Uterus (tissue), 3 donors: ENCODE measurements at regions not wholly inside any gene's neighbourhood (a gene's known extent, or its start where the extent isn't known, plus 50 kb on each side); places are given as distances from the start of the nearest gene placed in this dataset.

Experiments used
- DNase-seq, 2 donors: peaks; one replicate each; pipeline ENCODE4 v3.0.0-alpha.2; 2019 to 2020
- H3K27ac ChIP-seq, 2 donors: fragments of 200-600 bp; sonication (generic); 1 replicate in 1 of 2; 2 replicates in 1 of 2; pipeline ENCODE4 v1.5.1; 2016 to 2018
- H3K27me3 ChIP-seq, 2 donors: fragments of 200-600 bp; sonication (generic); one replicate each; pipeline ENCODE4 v1.5.1; 2018 to 2019; ENCODE audit warnings: control low read depth in 1 of 2
- H3K36me3 ChIP-seq, 2 donors: fragments of 200-600 bp; sonication (generic); one replicate each; pipeline ENCODE4 v1.5.1; 2019; ENCODE audit warnings: control low read depth in 1 of 2
- H3K4me1 ChIP-seq, 2 donors: fragments of 200-600 bp; sonication (generic); one replicate each; pipeline ENCODE4 v1.5.1; 2018 to 2019; ENCODE audit warnings: control low read depth in 1 of 2
- H3K4me3 ChIP-seq, 2 donors: fragments of 200-600 bp; sonication (generic); 1 replicate in 1 of 2; 2 replicates in 1 of 2; pipeline ENCODE4 v1.5.1; 2018 to 2019; ENCODE audit warnings: mild to moderate bottlenecking in 1 of 2
- H3K9me3 ChIP-seq, 2 donors: fragments of 200-600 bp; sonication (generic); one replicate each; pipeline ENCODE4 v1.5.1; 2019; ENCODE audit warnings: control low read depth in 1 of 2
- CTCF ChIP-seq, 4 experiments: fragments of 200-600 bp in 2 of 4; fragments of 450-650 bp in 2 of 4; sonication (generic) in 2 of 4; IDR thresholded peaks; one replicate each; pipeline ENCODE4 v1.5.1; 2016 to 2019; ENCODE audit warnings: antibody characterized with exemption in 4 of 4, mild to moderate bottlenecking in 2 of 4, moderate library complexity in 1 of 4
- POLR2A ChIP-seq, 2 donors: fragments of 450-650 bp; IDR thresholded peaks; one replicate each; pipeline ENCODE4 v1.6.1; 2016; ENCODE audit warnings: antibody characterized with exemption in 2 of 2, mild to moderate bottlenecking in 1 of 2, moderate library complexity in 1 of 2
- intact Hi-C: fragments of 100-400 bp; cut with DNase I; formaldehyde crosslinking; loops from one replicate; pipeline ENCODE4 v1.15.1; 2023; ENCODE audit warnings: low total_unique reads
- donor health status: DM: yes; HTN: yes; CAD: no.

DNA sequence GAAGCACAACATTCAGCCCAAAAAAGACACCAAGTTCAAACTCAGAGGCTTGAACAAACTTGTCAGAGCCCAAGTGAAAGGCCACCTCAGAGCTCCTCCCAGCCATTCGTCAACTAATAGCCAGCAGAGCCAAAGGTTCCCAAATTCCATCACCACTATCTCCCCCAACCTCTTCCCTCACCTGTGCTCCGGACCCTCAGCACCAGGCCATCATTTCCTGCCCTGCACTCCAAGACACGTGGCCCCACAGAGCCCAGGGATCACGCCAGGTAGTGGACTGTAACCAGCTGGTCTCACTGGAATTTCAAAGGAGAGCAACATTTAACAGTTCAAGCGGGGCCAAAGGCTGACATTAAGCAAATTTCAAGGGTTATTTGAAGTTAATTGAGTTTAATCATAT is 245.2 kb upstream of the IGF1R start:
- Histone ChIP-seq H3K9me3 (no peaks in the 10 kb centered on the region), H3K4me3 (no peak overlapping the region), H3K27ac (no peak overlapping the region), H3K27me3 (no peaks in the 10 kb centered on the region), H3K36me3 (no peaks in the 10 kb centered on the region), H3K4me1 (no peaks in the 10 kb centered on the region)
- intact Hi-C loops: no loop called here
- TF ChIP-seq POLR2A (IDR thresholded peaks at IDR 0.05): no peak
- no peak for TF ChIP-seq CTCF (IDR thresholded peaks at IDR 0.05)
- no peak for DNase-seq

DNA sequence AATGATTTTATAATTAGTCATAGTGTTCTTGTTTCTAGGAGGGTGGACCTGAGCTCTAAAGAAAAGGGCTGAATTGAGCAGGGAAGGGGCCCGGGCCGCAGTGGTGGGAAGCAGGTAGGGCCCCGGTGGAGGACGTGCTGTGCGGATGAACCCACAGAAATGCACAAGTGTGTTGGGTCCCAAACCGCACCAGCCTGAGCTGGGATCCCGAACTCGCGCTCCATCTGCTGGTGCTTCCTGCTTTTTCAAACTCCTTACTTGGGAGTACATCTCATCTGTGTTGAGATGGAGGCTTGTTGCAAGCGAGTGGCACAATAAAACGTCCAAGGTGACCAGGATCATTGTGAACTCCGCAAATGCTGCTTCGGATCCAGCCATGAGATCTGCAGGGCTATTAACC is 244.8 kb upstream of the IGF1R start:
- no peak for TF ChIP-seq POLR2A (IDR thresholded peaks at IDR 0.05)
- TF ChIP-seq CTCF (IDR thresholded peaks at IDR 0.05): no peak
- no peak overlapping the region for H3K4me3 ChIP-seq
- no peaks in the 10 kb centered on the region for H3K27me3 ChIP-seq
- H3K9me3 ChIP-seq: no peaks in the 10 kb centered on the region
- DNase-seq: no peak
- intact Hi-C loops: no loop called here
- no peak overlapping the region for H3K27ac ChIP-seq
- no peaks in the 10 kb centered on the region for H3K4me1 ChIP-seq
- H3K36me3 ChIP-seq: no peaks in the 10 kb centered on the region

DNA sequence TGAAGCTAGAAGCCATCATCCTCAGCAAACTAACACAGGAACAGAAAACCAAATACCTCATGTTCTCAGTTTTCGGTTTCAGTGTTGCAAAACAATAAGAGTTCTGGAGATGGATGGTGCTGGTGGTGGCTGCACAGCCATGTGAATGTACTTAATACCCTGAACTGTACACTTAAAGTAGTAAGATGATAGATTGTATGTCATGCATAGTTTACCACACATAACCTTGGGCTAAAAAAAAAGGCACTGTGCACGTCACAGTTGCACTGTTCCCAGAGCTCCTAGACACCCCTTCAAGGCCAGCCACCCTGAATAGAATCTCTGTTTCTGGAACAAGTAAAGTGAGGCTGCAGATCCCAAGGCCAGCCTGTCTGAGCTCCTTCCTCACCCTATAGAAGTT is 243.3 kb upstream of the IGF1R start:
- H3K4me1 ChIP-seq: no peaks in the 10 kb centered on the region
- H3K27me3 ChIP-seq: no peaks in the 10 kb centered on the region

GRCh38 chr15:98408231-98408630 is 240.1 kb upstream of the IGF1R start:
- H3K4me1 ChIP-seq: no peaks in the 10 kb centered on the region
- intact Hi-C loops: no loop called here
- H3K4me3 ChIP-seq: no peak overlapping the region
- TF ChIP-seq POLR2A (IDR thresholded peaks at IDR 0.05) (no peak), CTCF (IDR thresholded peaks at IDR 0.05) (no peak)
- no peaks in the 10 kb centered on the region for H3K36me3 ChIP-seq
- no peak for DNase-seq
- H3K27ac ChIP-seq: no peak overlapping the region
- no peaks in the 10 kb centered on the region for H3K9me3 ChIP-seq
- H3K27me3 ChIP-seq: no peaks in the 10 kb centered on the region

More for the DNA sequence above, 243.3 kb upstream of the IGF1R start:
- Histone ChIP-seq H3K27ac (no peak overlapping the region), H3K9me3 (no peaks in the 10 kb centered on the region), H3K4me3 (no peak overlapping the region), H3K36me3 (no peaks in the 10 kb centered on the region)
- intact Hi-C loops: no loop called here
- no peak for TF ChIP-seq CTCF (IDR thresholded peaks at IDR 0.05)
- TF ChIP-seq POLR2A (IDR thresholded peaks at IDR 0.05): no peak
- DNase-seq: no peak

GRCh38 chr15:98410328-98410727 is 238.0 kb upstream of the IGF1R start:
- no peaks in the 10 kb centered on the region for H3K36me3 ChIP-seq
- H3K27ac ChIP-seq: no peak overlapping the region
- no peaks in the 10 kb centered on the region for H3K9me3 ChIP-seq
- no peak overlapping the region for H3K4me3 ChIP-seq
- H3K27me3 ChIP-seq: no peaks in the 10 kb centered on the region
- TF ChIP-seq POLR2A (IDR thresholded peaks at IDR 0.05): no peak
- no peak for TF ChIP-seq CTCF (IDR thresholded peaks at IDR 0.05)
- intact Hi-C loops: no loop called here
- H3K4me1 ChIP-seq: no peaks in the 10 kb centered on the region
- DNase-seq: no peak
